DOHH2 (cell line): ENCODE measurements at regions not wholly inside any gene's neighbourhood (a gene's known extent, or its start where the extent isn't known, plus 50 kb on each side); places are given as distances from the start of the nearest gene placed in this dataset.

Source experiments
- CTCF ChIP-seq: fragments of 200-600 bp; sonication (generic); IDR thresholded peaks from one replicate; pipeline ENCODE4 v1.5.1; 2014; ENCODE audit warnings: antibody characterized with exemption, mild to moderate bottlenecking, low read depth, low read length; ENCODE audit not compliant: poor library complexity, severe bottlenecking
- EZH2phosphoT487 ChIP-seq: fragments of 200-600 bp; sonication (generic); IDR thresholded peaks from 2 replicates; pipeline ENCODE4 v1.6.1; 2017; ENCODE audit warnings: borderline replicate concordance, mild to moderate bottlenecking, antibody characterized with exemption, low read length, moderate library complexity, mixed read lengths

- TF ChIP-seq CTCF (no peak), EZH2phosphoT487 (no peak)
Observed at GRCh38 chr7:24049296-24049695, 234.7 kb upstream of the NPY start.
